ENCODE measurements at regions not wholly inside any gene's neighbourhood (a gene's known extent, or its start where the extent isn't known, plus 50 kb on each side); places are given as distances from the start of the nearest gene placed in this dataset.
"Not testable (repeated sequence)": the region's sequence is repeated elsewhere in the genome, so short reads cannot be mapped to it uniquely, and the experiment has no call there.

DNA sequence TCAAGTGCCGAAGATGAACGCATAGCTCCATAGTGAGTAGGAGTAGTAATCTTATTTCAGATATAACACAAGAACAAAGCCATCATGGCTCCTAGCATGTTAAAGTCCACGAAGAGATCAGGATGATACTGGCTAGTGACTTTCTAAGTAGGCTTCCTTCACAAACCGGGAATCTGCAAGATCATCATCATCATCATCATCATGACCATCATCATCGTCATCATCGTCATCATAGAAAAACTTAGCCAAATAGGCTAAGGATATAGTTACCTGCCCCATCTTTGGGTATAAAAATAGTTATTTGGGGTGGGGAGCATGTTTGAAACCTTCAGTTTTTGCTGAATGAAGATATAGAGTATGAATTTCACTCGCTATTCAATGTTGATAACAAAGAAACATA is 57.9 kb downstream of the PYDC2 start:
- no peak for DNase-seq

DNA sequence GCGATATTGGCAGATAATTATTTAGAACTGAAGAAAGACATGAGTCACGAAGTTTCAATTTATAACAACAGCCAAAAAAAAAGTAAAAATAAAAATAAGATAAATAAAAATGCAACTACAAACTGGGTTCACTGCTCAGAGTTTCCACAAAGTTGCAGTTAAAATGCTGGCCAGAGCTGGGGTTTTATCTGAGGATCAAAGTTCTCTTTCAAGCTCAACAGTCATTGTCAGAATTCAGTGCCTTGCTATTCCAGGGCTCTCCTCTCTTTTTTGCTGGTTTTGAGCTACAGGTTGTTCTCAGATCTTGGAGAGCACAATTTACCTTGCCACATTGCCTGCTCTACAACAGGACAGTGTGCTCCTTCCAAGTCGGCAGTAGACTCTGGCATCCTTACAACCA is 60.1 kb downstream of the PYDC2 start:
- DNase-seq: no peak

DNA sequence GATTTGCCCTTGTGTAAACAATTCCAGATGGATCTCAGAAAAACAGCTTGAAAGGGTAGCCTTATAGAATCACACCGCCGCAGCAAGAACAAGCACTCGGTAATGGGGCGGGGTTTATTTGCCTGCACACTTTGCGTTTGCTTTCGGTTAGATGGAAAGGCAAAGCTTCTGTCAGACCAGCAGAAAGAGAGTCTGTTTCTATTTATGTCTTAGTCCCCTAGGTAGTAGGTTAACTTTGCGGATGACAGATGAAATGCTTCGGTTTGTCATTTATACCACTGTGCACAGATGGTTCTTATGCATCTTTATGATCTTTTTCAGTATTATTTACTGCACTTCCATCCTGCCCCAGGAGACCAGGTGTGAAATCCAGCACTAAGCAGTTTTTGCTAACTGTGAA is 62.2 kb downstream of the PYDC2 start:
- DNase-seq: no peak

DNA sequence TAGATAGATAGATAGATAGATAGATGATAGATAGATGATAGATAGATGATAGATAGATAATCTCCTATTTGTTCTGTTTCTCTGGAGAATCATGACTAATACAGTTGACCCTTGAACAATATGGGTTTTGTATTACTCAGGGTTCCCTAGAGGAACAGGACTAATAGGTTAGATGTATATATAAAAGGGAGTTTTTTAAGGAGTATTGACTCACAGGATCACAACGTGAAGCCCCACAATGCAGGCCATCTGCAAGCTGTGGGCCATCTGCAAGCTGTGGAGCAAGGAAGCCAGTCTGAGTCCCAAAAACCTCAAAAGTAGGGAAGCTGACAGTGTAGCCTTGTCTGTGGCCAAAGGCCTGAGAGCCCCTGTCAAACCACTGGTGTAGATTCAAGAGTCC is 67.6 kb downstream of the PYDC2 start:
- no peak for DNase-seq

DNA sequence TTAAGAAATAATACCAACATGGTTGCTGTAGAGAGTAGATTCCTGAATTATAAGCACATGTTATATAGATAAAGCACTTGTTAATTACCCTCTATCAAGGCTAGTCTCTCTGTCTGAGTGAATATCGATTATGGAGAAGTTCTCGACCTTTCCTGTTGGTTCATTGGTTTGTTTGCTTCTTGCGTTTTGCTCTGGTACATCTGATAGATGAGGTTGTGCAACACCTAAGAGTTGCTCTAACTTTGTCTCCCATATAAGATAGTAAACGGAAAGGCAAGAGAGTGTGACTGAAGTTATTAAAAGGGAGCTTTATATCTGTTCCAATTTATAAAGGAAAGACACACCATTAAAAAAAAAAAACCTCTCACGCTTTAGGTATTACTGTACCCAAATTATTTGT is 69.0 kb downstream of the PYDC2 start:
- no peak for DNase-seq

DNA sequence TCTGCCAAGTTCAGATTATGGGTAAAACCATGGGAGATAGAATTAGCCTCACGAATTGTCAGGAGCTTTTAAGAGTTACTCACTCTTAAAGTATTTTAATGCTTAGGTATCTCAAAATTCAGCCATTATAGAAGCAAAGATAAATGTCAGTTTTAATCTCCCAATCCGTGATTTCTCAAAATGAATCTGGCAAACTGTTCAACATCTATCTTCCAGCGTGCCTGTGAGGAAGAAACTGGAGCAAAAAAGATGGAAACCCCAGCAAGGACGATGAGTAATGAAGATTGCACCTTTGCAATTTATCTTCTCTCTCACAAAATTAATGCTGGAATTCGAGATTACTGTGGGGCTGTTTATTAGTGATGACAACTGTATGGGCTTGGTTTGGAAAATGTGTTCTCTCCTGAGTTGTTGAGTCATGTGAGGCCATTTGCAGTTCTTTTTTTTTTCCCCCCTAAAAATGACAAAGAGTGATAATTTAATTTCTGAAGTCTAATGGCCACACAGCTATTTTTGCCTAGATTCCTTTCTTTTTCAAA is 70.5 kb downstream of the PYDC2 start:
- no peak for DNase-seq

DNA sequence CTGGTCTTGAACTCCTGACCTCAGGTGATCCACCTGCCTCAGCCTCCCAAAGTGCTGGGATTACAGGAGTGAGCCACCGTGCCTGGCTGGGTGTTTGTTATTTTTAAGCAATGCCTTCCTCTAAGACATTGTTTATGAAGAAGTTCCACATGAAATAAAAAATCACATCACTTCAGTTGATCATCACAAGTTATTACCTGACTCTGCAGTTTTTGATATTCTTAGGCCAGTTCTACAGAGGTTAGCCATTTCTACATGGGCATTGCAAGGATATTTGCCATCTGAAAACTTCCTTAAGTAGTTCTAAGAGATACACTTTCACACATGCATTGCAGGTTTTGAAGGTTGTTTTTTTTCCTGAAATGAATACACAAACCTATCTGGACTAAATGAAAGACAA is 82.1 kb downstream of the PYDC2 start:
- no peak for DNase-seq

DNA sequence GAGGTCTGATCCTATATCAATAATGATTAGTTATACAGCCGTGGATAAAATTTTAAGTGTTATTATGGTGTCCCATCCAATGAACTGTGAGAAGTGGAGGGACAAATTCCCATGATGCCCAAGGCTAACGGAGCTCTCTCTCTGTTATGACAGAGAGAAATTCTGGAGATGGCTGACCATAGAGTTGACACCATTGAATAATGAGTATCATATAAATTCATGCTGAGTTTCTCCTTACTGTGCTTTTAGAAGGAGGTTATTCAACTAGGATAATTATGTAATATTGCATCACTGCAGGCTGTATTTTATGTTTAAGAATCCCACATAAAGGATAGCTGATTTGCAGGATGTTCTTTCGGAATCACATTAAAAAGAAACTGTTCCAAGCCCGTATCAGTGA is 82.9 kb downstream of the PYDC2 start:
- no peak for DNase-seq

DNA sequence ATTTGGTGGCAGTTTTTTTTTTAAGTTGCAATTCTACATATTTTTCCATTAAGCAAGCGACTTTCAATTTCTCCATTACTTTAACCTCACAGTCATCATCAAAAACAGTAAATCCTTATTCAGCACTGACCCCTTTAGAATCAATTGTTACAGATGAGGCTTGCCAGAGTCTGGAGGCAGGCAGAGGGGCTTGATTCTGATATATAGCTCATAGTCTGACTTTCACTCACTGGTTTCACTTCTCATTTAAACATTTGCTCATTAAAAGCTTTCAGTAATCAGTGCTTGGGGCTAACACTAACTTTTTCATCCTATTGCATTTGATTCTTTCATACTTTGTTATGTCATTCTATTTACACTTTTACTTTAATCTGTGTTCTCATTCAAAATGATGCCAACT is 88.4 kb downstream of the PYDC2 start:
- DNase-seq: no peak

DNA sequence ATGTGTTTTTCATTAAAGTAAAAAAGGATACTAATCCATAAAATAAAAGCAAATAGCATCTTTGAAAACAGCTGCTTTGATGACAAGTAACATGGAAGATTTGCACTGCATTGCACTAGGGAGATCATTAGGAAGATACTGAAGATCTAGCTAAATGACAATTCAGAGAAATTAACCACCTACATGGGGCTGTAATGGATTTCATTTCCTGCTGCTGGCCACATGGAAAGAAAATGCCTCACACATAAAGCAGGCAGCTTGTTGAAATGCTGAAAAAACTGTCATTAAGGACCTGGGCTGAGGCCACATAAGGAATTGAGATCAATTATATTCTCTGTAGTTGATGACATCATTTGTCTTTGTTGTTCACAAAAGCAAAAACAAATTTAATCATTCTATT is 94.1 kb downstream of the PYDC2 start:
- DNase-seq: no peak

DNA sequence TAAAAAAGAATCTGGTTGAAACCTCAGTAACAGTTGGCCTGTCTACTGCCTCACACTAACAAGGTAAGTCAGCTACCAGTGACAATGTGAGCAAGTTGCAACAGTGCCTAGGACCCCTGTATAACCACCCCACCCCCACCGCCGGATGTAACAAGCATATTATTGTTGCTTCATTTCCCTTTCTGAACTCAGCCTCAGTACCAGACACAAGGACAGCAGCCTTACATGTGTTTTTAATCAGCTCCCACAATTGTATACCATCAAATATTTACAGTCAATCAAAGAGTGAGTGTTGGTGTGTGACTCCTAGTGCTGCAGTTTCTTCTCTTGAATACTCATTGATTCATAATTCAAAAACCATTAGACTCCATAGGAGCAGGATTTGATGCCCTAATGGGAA is 96.4 kb downstream of the PYDC2 start:
- DNase-seq: no peak

DNA sequence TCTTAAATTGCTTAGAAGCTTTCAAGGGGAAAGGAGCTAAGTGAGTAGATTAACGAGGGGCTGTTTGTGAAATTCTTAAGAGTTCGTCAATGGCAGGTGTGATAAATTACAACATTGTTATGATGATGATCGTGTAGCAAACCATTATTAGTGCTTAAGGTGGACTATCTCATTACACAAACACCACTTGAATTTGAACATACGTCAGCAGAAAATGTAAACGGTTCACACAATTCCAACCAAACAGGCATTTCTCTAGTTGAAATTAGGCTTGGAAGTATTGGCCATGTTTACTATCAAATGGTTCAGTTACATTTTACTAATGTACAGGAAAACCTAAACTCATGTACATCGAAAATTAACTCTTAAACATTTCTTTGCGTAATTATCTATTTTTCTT is 102.8 kb downstream of the PYDC2 start:
- no peak for DNase-seq

DNA sequence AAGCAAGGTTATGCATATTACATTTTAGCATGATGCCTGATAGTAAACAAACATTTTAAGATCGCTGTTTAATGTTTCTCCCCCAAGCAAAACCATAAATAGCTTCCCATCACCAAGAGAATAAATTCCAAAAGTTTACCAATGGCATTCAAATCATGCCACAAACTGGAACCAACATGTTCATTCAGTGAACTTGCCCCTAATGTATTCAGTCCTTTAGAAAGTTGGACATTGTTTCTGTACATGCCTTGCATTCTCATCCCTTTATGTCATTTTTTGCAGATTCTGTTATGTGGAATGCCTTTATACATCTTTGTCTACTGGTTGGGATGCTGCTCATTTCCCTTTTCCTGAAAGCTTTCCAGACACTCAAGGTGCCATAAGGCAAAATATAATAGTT is 105.5 kb downstream of the PYDC2 start:
- DNase-seq: no peak

DNA sequence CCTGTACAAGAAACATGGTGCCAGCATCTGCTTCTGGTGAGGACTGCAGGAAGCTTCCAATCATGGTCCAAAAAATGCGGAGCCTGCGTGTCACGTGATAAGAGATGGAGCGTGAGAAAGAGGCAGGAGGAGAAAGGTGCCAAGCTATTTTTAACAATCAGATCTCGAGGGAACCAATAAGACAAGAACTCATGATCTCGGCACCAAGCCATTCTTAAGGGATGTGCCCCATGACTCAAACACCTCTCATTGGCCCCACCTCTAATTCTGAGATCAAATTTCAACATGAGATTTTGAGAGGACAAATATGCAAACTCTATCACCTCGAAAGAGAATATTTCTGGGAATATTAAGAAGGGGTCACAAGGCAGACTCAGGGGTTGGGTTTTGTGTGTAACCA is 107.2 kb downstream of the PYDC2 start:
- no peak for DNase-seq

DNA sequence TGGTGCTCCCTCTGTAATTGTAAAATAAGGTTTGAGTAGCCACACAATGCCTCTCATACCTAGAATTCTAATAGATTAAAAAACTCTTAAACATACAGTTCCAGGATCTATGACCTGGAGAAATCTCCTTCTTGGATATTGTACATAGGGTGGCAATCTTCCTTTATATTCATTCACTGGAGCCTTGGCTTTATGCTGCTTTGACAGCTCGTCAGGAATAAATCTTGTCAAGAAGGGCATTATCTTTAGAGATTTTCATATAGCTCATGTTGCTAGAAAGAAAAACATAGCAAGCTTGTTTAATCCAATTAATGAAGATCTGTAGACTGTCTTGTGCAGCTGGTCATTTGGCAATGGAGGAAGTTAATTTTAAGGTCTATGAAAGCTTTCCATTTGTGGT is 131.1 kb downstream of the PYDC2 start:
- DNase-seq: no peak

DNA sequence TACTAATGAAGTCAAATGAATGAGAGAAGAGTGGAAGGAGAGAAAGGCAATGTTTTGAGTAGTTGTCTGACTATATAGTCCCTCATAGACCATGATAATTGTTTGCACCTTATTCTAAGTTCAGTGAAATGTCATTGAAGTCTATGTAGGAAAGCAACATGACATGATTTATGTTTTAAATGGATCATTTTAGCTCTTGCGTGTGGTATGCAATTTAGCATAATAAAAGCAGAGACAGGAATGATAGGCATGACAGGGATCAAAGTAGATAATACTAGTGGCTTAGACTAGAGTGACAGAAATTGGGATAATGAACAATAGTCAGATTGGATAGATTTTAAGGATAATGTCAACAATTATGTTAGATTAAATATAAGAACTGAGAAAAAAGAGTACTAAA is 132.5 kb downstream of the PYDC2 start:
- DNase-seq: no peak

DNA sequence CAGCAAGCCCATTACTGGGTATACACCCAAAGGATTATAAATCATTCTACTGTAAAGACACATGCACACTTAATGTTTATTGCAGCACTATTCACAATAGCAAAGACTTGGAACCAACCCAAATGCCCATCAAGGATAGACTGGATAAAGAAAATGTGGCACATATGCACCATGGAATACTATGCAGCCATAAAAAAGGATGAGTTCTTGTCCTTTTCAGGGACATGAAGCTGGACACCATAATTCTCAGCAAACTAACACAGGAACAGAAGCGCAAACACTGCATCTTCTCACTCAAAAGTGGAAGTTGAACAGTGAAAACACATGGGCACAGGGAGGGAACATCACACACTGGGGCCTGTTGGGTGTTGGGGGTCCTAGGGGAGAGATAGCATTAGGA is 154.5 kb downstream of the PYDC2 start:
- DNase-seq: not testable (repeated sequence)

DNA sequence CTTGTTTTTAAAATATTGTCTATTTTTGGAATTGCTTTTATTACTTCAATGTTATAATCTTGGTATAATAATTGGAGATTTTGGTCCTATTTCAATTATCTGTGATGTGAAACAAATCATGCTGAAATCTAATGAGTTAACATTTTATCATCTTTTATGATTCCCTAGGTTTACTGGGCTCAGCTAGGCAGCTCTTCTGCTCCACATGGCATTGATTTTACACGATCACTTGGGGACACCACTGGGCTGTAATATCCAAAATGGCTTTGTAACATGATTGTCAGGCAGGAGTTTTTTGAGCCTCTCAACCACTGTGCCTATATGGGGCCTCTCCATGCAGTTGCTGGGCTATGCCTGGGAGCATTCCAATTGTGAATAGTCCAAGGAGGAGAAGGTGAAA is 163.3 kb downstream of the PYDC2 start:
- no peak for DNase-seq

DNA sequence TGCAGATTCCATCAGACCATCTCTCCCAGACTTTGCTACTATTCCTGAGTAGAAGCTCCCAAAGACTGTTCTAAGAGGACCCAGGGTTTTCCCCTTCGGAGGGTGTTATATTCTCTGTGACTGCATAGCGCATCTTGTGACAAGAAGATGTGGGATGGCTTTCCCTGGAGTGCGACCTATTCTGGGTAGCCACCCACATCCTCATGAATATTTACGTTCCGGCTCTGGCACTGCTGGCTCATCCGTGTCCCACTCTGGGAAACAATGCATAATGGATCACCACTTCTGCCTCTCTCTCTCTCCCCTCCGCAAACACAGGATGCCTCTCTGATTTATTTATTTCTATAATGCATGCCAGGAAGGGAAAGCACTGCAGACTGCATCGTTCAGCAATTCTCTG is 166.1 kb downstream of the PYDC2 start:
- no peak for DNase-seq

DNA sequence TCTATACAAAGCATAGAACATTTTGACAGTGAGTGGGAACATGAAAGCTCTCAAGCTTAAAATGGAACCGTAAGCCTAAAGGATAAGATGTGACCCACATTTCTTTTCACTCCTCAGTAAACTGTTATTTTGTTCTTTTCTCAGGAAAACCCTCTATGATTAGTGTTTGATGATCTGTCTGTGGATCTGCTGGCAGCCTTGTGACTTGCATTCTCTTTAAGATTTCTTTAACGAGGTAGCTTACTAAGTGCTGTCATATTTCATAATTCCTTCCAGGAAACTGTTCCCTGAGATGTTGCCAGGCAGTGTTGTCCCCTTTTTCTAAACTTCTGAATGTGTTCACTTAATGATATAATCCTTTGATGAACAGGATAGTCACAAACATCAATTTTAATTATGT is 167.6 kb downstream of the PYDC2 start:
- no peak for DNase-seq

DNA sequence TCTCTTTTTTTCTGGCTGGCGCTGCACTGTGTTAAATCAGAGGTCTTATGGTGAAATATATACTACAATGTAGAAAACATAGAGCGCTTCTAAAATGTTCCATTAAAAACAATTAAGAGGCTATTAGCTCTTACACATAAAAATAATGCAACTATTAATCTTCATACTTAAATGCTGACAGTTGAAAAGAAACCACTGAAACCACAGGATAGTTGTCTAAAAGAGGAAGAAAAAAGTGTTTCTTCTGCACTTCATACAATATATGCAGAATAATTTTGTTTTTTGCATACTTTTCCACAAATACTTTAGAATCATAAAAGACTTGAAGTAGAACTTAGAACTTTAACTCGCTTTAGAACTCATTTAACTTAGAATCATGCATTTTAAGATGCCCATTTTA is 170.5 kb downstream of the PYDC2 start:
- no peak for DNase-seq

DNA sequence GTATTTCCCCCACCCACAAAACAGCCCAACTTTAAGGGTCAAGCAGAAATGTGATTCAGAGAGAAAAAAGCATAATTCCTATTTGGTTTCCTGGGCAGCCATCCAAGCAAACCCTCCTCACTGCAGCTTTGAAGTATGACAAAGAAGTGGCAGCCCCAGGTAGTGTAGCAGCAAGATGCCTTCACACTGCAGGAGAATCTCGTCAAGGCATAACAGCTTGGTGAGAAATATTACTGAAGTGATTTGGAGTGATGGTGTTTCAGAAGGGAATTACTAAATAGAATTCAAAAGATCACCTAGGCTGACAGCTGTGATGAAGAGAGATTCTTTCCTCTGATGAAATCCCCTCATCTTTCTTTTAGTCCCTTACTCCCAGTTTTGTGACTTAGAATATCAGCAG is 173.9 kb downstream of the PYDC2 start:
- DNase-seq: no peak

DNA sequence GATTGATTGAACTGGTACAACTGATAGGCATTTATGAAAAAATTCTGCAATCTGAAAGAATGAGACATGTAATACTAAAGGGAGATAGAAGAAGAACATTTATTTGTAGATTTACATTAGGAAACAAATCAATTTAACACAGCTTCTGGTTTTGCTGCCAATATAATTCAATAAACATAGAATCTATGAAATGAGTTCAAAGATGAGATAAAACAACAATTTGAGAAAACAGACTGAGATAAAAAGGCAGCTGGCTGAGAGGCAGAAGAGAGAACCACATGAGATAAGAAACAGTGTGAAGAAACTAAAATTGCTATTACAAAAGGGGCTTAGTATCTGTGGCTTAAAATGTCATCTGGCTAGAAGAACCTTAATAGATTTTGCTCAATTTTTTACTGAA is 176.6 kb downstream of the PYDC2 start:
- DNase-seq: no peak

DNA sequence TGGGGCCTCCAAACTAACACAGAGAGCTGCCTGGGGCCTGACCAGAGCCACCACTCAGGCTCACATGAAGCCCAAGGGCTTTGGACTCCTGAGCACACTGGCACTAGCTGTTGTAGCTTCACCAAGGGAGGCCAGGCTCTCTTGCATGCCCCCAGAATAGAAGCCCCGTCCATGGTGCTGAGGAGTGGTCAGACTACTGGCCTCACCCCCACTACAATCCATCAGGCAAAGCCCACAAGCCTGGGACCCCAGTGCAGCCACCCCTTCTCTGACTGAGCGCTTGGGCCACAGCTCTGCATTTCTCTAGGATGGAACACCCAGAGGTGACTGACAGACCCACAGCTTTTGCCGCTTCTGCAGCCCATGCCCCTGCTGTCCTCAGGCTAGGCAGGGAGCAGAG is 180.8 kb downstream of the PYDC2 start:
- DNase-seq: no peak

DNA sequence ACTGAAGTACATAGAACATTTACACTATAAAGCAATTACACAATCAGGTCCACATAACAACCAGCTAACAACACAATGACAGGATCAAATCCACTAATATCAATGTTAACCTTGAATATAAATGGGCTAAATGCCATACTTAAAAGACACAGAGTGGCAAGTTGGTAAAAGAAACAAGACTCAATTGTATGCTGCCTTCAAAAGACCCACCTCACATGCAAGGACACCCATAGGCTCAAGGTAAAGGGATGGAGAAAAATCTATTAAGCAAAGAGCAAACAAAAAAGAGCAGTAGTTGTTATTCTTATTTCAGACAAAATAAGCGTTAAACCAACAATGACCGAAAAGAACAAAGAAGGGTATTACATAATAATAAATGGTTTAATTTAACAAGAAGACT is 183.3 kb downstream of the PYDC2 start:
- DNase-seq: no peak

DNA sequence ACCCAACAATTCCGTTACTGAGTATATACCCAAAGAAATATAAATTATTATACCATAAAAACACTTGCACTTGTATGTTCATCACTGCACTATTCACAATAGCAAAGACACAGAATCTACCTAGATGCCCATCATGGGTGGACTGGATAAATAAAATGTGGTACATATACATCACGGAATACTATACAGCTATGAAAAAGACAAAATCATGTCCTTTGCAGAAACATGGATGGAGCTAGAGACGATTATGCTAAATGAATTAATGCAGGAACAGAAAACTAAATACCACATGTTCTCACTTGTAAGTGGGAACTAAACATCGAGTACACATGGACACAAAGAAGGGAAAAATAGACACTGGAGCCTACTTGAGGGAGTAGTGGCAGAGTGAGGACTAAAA is 185.3 kb downstream of the PYDC2 start:
- DNase-seq: no peak
